Glutamatergic neuron (in vitro differentiated cells): ENCODE measurements at regions not wholly inside any gene's neighbourhood (a gene's known extent, or its start where the extent isn't known, plus 50 kb on each side); places are given as distances from the start of the nearest gene placed in this dataset.
"Not testable (repeated sequence)": the region's sequence is repeated elsewhere in the genome, so short reads cannot be mapped to it uniquely, and the experiment has no call there.

Experiments used
- DNase-seq: peaks from one replicate; pipeline ENCODE4 v3.0.0; 2022
- H3K27ac Mint-ChIP-seq: one replicate; pipeline ENCODE4 v1.8.0; 2020; ENCODE audit warnings: mild to moderate bottlenecking, mixed read lengths, inconsistent platforms; ENCODE audit not compliant: unreplicated experiment
- H3K27me3 Mint-ChIP-seq: one replicate; pipeline ENCODE4 v1.8.0; 2020; ENCODE audit warnings: mild to moderate bottlenecking, moderate library complexity, mixed read lengths, inconsistent platforms; ENCODE audit not compliant: unreplicated experiment
- H3K36me3 Mint-ChIP-seq: one replicate; pipeline ENCODE4 v1.8.0; 2020; ENCODE audit warnings: mild to moderate bottlenecking, mixed read lengths, inconsistent platforms; ENCODE audit not compliant: unreplicated experiment
- H3K4me1 Mint-ChIP-seq: one replicate; pipeline ENCODE4 v1.8.0; 2020; ENCODE audit warnings: mild to moderate bottlenecking, low read depth, mixed read lengths, inconsistent platforms; ENCODE audit not compliant: unreplicated experiment
- H3K4me3 Mint-ChIP-seq: one replicate; pipeline ENCODE4 v1.8.0; 2020; ENCODE audit warnings: mild to moderate bottlenecking, mixed read lengths, inconsistent platforms; ENCODE audit not compliant: unreplicated experiment
- H3K9me3 Mint-ChIP-seq: one replicate; pipeline ENCODE4 v1.8.0; 2020; ENCODE audit warnings: mild to moderate bottlenecking, moderate library complexity, mixed read lengths, inconsistent platforms; ENCODE audit not compliant: unreplicated experiment
- TF ChIP-seq, protein P1 (sequence below): fragments of 200-600 bp; sonication (generic); IDR thresholded peaks from one replicate; pipeline ENCODE4 v1.5.0; 2021; ENCODE audit not compliant: partially characterized antibody, unreplicated experiment

DNA sequence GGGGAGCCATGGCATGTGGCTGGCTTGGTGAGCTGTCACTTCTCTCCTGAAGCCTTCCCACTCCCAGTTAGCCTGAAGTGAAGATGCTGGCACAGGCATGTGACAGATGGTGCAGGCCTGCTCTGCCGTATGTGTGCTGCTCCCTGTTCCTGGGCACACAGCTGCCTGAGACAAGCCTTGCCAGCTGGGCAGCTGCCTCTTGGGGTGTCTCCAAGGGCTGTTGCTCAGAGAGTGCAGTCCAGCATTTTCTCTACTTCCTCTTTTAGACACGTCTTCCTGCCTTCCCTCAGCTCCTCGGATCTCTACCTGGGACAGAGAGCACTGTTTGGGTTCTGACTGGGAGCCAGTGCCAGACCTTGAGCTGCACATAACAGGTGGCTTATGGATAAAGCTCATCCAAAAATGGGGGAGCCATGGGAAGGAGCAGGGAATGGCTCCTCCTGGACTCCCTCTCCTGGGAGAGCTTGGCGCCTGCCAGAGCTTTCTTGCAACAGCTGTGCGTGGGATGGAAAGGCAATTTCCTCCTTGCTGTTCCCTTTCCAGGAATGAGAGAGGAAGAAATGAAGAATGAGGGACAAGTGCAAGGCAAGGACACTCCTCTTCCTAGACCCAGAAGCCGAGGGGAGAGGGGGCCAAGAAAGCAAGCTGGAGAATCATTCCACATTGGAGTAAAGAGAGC lies 132.9 kb downstream of the MSL3 start:
- Mint-ChIP-seq H3K9me3 (peaks cover 5% of the 10 kb centered on the region), H3K4me3 (no peak overlapping the region), H3K36me3 (no peaks in the 10 kb centered on the region), H3K27ac (peak overlapping the region; percentile 73), H3K4me1 (peaks cover 15% of the 10 kb centered on the region), H3K27me3 (no peaks in the 10 kb centered on the region)
- DNase-seq, result peak; percentile 31
- TF ChIP-seq, protein P1, sequence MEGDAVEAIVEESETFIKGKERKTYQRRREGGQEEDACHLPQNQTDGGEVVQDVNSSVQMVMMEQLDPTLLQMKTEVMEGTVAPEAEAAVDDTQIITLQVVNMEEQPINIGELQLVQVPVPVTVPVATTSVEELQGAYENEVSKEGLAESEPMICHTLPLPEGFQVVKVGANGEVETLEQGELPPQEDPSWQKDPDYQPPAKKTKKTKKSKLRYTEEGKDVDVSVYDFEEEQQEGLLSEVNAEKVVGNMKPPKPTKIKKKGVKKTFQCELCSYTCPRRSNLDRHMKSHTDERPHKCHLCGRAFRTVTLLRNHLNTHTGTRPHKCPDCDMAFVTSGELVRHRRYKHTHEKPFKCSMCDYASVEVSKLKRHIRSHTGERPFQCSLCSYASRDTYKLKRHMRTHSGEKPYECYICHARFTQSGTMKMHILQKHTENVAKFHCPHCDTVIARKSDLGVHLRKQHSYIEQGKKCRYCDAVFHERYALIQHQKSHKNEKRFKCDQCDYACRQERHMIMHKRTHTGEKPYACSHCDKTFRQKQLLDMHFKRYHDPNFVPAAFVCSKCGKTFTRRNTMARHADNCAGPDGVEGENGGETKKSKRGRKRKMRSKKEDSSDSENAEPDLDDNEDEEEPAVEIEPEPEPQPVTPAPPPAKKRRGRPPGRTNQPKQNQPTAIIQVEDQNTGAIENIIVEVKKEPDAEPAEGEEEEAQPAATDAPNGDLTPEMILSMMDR, result no peak

DNA sequence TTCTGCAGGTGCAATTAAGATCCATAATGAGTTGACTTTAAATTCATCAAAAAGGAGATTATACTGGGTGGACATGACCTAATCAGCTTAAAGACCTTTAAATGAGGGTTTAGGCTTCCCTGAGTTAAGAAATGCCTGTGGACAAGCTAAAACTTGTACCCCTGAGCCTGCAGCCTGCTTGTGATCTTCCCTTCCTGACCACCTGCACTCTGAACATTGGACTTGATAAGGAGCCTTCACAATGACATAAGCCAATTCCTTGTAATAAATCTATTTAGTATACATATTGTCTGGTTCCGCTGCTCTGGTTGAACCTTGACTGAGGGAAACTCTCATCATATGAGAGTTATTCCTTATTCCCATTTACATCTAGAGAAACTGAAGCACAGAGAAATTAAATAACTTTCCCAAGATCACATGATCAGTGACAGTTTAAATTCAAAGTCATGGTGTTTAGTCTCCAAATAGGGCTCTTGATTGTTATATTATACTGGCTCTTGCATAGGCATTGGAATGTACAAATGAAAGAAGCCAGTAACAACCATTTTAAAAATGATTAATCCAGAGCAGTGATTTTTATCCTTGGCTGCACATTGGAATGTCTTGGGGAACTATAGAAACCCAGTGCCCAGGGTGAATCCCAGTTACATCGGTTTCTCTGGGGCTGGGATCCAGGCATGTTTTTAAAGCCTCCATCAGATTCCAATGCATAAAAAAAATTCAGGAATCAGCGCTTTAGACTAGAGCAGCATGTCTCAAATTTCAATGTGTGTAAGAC lies 136.1 kb downstream of the MSL3 start:
- H3K4me1 Mint-ChIP-seq, result peaks cover 4% of the 10 kb centered on the region
- H3K4me3 Mint-ChIP-seq, result no peak overlapping the region
- DNase-seq, result no peak
- H3K27ac Mint-ChIP-seq, result no peak overlapping the region
- peaks cover 5% of the 10 kb centered on the region for H3K9me3 Mint-ChIP-seq
- H3K27me3 Mint-ChIP-seq, result no peaks in the 10 kb centered on the region
- no peaks in the 10 kb centered on the region for H3K36me3 Mint-ChIP-seq
- TF ChIP-seq, protein P1, result no peak

DNA sequence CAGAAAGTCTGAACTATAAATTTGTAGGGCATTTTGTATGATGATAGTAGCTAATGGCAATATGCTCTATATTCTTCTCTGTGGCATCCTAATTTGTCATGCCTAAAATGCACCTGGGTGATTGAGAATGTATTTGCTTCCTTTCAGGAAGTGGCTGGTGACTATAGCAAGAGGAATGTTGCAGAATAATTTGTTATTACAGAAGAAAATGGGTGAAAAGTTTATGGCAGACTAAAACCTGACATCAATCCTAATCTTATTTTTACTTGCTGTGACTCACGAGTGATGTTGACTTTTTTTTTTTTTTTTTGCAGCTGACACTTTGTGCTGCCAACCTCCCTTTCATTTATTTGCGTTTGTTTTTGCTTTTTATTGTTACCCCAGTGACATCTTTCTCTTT lies 141.1 kb downstream of the MSL3 start:
- no peaks in the 10 kb centered on the region for H3K4me1 Mint-ChIP-seq
- no peak overlapping the region for H3K27ac Mint-ChIP-seq
- H3K4me3 Mint-ChIP-seq, result no peak overlapping the region
- peaks cover 2% of the 10 kb centered on the region for H3K9me3 Mint-ChIP-seq
- DNase-seq, result no peak
- no peaks in the 10 kb centered on the region for H3K36me3 Mint-ChIP-seq
- TF ChIP-seq, protein P1, result no peak
- no peaks in the 10 kb centered on the region for H3K27me3 Mint-ChIP-seq

DNA sequence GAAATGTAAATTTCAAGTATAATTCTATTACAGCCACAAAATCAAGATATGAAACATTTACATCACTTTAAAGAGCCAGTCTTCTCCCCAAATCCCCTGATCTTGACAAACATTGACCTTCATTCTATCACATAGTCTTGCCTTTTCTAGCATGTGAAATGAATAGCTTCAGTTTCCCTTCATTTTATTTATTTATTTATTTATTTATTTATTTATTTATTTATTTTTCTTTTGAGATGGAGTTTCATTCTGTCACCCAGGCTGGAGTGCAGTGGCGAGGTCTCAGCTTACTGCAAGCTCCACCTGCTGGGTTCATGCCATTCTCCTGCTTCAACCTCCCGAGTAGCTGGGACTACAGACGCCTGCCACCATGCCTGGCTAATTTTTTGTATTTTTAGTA lies 147.9 kb downstream of the MSL3 start:
- DNase-seq, H3K27ac Mint-ChIP-seq, H3K4me3 Mint-ChIP-seq, H3K9me3 Mint-ChIP-seq, H3K36me3 Mint-ChIP-seq, H3K27me3 Mint-ChIP-seq, H3K4me1 Mint-ChIP-seq: not testable (repeated sequence)

DNA sequence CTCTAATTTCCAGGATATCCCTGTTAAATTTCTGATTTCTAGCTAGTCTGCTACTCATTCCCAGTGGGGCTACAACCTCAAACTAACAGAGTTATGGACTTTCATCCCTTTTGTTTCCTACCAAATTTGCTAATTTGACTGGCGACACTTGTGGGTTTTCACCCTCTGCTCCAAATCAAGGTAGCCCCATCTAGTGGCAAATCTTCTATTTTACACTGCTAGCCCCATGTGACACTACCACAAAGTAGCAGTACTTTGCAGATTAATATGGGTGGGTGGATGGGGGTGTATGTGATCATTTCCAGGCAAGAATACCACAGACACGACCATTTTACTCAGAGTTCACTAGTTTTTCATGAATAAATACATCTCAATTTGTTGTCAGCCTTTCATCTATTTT lies 150.3 kb downstream of the MSL3 start:
- H3K27me3 Mint-ChIP-seq, result peaks cover 2% of the 10 kb centered on the region
- peaks cover 2% of the 10 kb centered on the region for H3K9me3 Mint-ChIP-seq
- DNase-seq, result no peak
- peaks cover 3% of the 10 kb centered on the region for H3K36me3 Mint-ChIP-seq
- no peak overlapping the region for H3K27ac Mint-ChIP-seq
- H3K4me1 Mint-ChIP-seq, result no peaks in the 10 kb centered on the region
- TF ChIP-seq, protein P1, result peak; percentile 10
- no peak overlapping the region for H3K4me3 Mint-ChIP-seq
